ENCODE measurements at regions not wholly inside any gene's neighbourhood (a gene's known extent, or its start where the extent isn't known, plus 50 kb on each side); places are given as distances from the start of the nearest gene placed in this dataset.

GRCh38 chr1:112056354-112056753 is 66.9 kb upstream of the KCND3 start:
- TF ChIP-seq CTCF (IDR thresholded peaks at IDR 0.05 in 8 of 11, conservative IDR thresholded peaks at IDR 0.05 in 3 of 11) (no peak), POLR2A (IDR thresholded peaks at IDR 0.05) (no peak), POLR2AphosphoS5 (IDR thresholded peaks at IDR 0.05) (no peak)
